ENCODE measurements at regions not wholly inside any gene's neighbourhood (a gene's known extent, or its start where the extent isn't known, plus 50 kb on each side); places are given as distances from the start of the nearest gene placed in this dataset.
A peak's percentile ranks its signal among the peaks of the same experiment; 100 is the strongest.
"Not testable (repeated sequence)": the region's sequence is repeated elsewhere in the genome, so short reads cannot be mapped to it uniquely, and the experiment has no call there.

- no peak for DNase-seq
- intact Hi-C loops (cut with DNase I), result no loop called here
These were observed 91.9 kb upstream of the MYO3A start for GRCh38 chr10:25842146-25842545.

DNA sequence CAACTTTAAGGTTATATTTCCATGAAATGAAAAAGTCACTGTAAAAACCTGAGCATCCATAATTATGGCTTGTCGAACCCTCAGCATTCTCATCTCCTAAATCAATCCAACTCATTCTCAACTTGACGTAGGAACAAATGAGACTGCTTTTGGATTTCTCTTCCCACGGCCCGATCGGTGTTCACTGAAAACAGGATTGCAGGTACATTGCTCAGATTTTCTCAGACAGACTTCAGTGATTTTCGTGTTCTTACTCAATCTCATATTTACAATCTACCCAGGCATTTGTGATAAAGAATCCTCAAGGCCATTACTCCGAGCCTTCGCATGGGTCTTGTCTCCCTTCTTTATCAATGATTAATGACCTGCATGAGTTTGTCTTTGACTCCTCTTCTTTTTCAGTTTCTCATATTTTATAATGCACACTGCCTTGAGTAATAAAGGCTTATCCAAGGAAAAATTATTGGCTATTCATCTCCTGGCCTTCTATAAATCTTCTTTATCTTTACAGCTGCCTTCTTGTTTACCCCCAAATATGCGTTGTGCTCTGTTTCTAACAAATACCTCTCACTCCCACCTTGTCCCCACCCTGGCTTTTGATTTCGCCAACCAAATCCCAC is 90.4 kb upstream of the MYO3A start:
- peak in 25 of 42 donors; percentile 16 to 74 (median 40) for DNase-seq
- intact Hi-C loops (cut with DNase I), result no loop called here

- DNase-seq; intact Hi-C loops (cut with DNase I): not testable (repeated sequence)
These were observed 89.3 kb upstream of the MYO3A start for GRCh38 chr10:25844716-25845115.

DNA sequence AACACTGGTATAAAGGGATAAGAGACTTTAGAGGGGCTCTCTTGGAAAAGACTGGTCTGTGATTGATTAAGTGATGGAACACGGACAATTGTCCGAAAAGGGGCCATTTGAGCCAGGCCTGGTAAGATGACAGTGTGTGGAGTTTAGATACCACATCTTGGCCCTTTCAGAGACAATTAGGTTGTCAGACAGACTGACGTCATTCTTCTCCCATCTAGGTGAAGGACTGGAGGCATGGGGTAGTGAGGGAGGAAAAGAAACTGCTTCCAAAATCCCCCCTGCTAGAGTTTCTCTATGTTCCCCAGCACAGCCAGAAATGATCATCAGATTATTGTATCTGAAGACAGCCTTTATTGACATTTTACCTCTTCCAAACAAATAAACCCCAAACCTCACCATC is 84.8 kb upstream of the MYO3A start:
- intact Hi-C loops (cut with DNase I), result no loop called here
- DNase-seq, result no peak

DNA sequence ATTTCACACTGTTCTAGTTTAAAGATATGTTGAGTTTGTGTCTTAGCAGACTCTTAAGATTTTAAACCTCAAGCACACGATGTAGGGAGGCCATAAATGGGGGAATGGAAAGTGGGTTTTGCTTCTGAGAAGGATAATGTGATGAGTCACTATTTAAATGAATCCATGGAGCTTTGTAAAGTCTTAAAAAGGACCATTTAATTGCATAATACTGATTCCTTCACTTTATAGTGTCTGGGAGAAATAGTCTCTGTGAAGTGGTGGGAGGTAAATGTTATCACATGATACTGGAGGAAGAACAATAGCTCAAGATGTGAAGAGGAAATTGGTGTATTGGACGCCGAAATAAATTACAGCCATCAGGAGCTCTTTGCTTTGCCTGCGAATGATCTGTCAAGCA is 84.0 kb upstream of the MYO3A start:
- intact Hi-C loops (cut with DNase I), result no loop called here
- DNase-seq, result peak in 2 of 42 donors; percentile 10 to 25

GRCh38 chr10:25851548-25851947 is 82.5 kb upstream of the MYO3A start:
- DNase-seq, result no peak
- intact Hi-C loops (cut with DNase I), result no loop called here

- DNase-seq, result no peak
- intact Hi-C loops (cut with DNase I), result no loop called here
These were observed 81.6 kb upstream of the MYO3A start for GRCh38 chr10:25852364-25852941.

GRCh38 chr10:25858076-25858475 is 76.0 kb upstream of the MYO3A start:
- intact Hi-C loops (cut with DNase I), result no loop called here

DNA sequence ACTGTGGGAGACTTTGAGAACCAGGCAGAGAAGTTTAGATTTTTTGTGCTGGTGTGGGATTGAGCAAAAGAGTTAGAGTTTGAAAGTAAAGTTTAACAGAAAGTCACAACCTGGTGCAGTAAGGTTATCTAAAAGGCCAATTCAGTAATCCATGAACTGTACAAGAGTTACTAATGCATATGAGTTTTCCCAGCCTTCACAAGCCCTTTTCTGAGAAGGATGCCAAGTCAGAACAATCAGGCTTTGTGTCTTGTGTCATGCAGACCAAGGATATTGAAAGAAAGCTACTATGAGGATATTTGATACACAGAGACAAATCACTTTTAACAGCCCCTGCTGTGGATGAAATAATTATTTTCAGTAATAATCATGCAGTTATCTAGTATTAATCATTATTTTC is 68.8 kb upstream of the MYO3A start:
- peak in 1 of 42 donors; percentile 26 for DNase-seq
- intact Hi-C loops (cut with DNase I), result no loop called here

More at GRCh38 chr10:25858076-25858475, 76.0 kb upstream of the MYO3A start:
- no peak for DNase-seq

DNA sequence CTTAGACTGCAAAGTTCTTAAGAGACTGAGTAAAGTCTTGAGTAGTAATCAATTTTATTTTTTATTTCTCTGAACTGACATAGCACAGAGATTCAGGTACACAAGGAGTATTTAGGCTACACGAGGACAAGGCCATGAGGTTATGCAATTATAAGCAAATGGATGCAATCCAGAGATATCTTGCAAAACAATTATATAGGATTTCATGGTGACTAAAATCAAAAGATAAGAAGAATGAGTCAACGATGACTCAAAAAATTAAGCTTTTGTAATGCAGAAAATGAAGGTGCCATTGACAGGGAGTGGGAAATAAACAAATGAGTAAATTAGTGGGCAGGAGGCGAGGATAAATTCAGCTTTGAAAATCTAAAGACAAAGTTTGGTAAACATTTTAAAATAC is 66.7 kb upstream of the MYO3A start:
- intact Hi-C loops (cut with DNase I), result no loop called here
- no peak for DNase-seq

- no peak for DNase-seq
- intact Hi-C loops (cut with DNase I), result no loop called here
These were observed 64.9 kb upstream of the MYO3A start for GRCh38 chr10:25869067-25869591.

- DNase-seq, result no peak
- intact Hi-C loops (cut with DNase I), result no loop called here
These were observed 64.4 kb upstream of the MYO3A start for GRCh38 chr10:25869609-25870008.

DNA sequence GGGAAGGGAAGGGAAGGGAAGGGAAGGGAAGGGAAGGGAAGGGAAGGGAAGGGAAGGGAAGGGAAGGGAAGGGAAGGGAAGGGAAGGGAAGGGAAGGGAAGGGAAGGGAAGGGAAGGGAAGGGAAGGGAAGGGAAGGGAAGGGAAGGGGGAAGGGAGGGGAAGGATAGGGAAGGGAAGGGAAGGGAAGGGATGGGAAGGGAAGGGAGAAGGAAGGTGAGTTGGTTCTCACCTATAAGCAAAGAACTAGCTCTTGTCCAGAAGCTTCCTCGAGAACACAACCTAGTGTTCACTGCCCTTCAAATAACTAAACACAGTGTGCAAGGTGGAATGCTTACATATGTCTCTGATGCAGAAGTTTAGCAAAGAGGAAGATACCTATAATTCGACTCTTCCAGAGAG is 59.6 kb upstream of the MYO3A start:
- DNase-seq; intact Hi-C loops (cut with DNase I): not testable (repeated sequence)

- peak; percentile 40 to 91 (median 82) for DNase-seq
- intact Hi-C loops (cut with DNase I), result no loop called here
These were observed 58.4 kb upstream of the MYO3A start for GRCh38 chr10:25875556-25876165.

- DNase-seq, result peak in 29 of 42 donors; percentile 4 to 77 (median 34)
- intact Hi-C loops (cut with DNase I), result no loop called here
These were observed 56.7 kb upstream of the MYO3A start for GRCh38 chr10:25877296-25877695.
